Endodermal cell (in vitro differentiated cells): ENCODE measurements at regions not wholly inside any gene's neighbourhood (a gene's known extent, or its start where the extent isn't known, plus 50 kb on each side); places are given as distances from the start of the nearest gene placed in this dataset.

Experiments used
- DNase-seq: peaks from one replicate; pipeline ENCODE4 v3.0.0-alpha.2; 2017
- H3K27ac ChIP-seq: 2 replicates; pipeline ENCODE4 v1.5.1; 2013; ENCODE audit warnings: mild to moderate bottlenecking, low read depth, low read length, moderate library complexity
- H3K27me3 ChIP-seq: 2 replicates; pipeline ENCODE4 v1.6.1; 2013; ENCODE audit warnings: mild to moderate bottlenecking, low read length, moderate library complexity; ENCODE audit not compliant: insufficient read depth, control insufficient read depth, poor library complexity, severe bottlenecking
- H3K36me3 ChIP-seq: 2 replicates; pipeline ENCODE4 v1.7.0; 2013; ENCODE audit warnings: mild to moderate bottlenecking, low read length, moderate library complexity; ENCODE audit not compliant: control insufficient read depth, insufficient read depth
- H3K4me1 ChIP-seq: one replicate; pipeline ENCODE4 v1.7.0; 2013; ENCODE audit warnings: low read length; ENCODE audit not compliant: control insufficient read depth, insufficient read depth
- H3K4me3 ChIP-seq: 2 replicates; pipeline ENCODE4 v1.5.1; 2013; ENCODE audit warnings: mild to moderate bottlenecking, low read length, moderate library complexity
- H3K9ac ChIP-seq: 2 replicates; pipeline ENCODE4 v1.6.1; 2013; ENCODE audit warnings: mild to moderate bottlenecking, low read length, moderate library complexity; ENCODE audit not compliant: poor library complexity, severe bottlenecking; ENCODE audit errors: extremely low read depth
- H3K9me3 ChIP-seq: 2 replicates; pipeline ENCODE4 v1.6.1; 2013; ENCODE audit warnings: mild to moderate bottlenecking, low read length, moderate library complexity; ENCODE audit not compliant: control insufficient read depth
- H3K27ac Mint-ChIP-seq: 2 replicates; pipeline ENCODE4 v1.8.0; 2020; ENCODE audit warnings: mixed read lengths
- H3K27me3 Mint-ChIP-seq: 2 replicates; pipeline ENCODE4 v1.8.0; 2021; ENCODE audit warnings: mild to moderate bottlenecking, mixed read lengths; ENCODE audit not compliant: insufficient read depth
- H3K36me3 Mint-ChIP-seq: 2 replicates; pipeline ENCODE4 v1.8.0; 2020; ENCODE audit warnings: low read depth, mixed read lengths
- H3K4me1 Mint-ChIP-seq: 2 replicates; pipeline ENCODE4 v1.8.0; 2020; ENCODE audit warnings: mixed read lengths
- H3K4me3 Mint-ChIP-seq: 2 replicates; pipeline ENCODE4 v1.8.0; 2020; ENCODE audit warnings: mild to moderate bottlenecking, moderate library complexity, mixed read lengths
- H3K9me3 Mint-ChIP-seq: 2 replicates; pipeline ENCODE4 v1.8.0; 2020; ENCODE audit warnings: mild to moderate bottlenecking, mixed read lengths
- CTCF ChIP-seq: fragments of 200-600 bp; sonication (generic); conservative IDR thresholded peaks from 2 replicates; pipeline ENCODE4 v1.5.0; 2021; ENCODE audit warnings: antibody characterized with exemption, mild to moderate bottlenecking
- WGBS, 2 experiments: methylation state at CpG; one replicate each; pipeline versions ENCODE4 v1.1.5 to v1.1.7; 2013; ENCODE audit warnings: missing lambda C conversion rate in 2 of 2, mixed read lengths in 1 of 2; ENCODE audit not compliant: insufficient coverage in 1 of 2, insufficient read length in 1 of 2; 5-methylcytosine and 5-hydroxymethylcytosine counted together

DNA sequence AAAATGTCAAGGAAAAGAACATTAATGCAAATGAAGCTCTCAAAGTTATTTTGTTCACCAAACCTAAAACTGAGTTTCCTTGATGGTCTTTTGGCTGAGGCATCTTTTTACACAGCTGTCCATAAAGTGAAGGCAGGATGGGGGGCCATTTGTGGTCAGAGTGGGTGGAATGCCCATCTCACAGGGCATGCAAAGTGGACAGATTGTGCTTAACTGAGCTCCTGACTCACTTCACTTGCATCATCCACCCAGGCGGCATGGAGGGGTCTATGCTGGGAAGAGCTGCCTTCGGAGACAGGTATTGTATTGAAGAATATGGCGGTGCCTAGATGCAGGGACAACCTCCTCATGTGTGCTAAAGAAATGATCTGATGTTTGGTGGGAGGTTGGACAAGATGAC lies 905.3 kb downstream of the KCNMA1 start:
- Histone ChIP-seq H3K9me3 (peaks cover 20% of the 10 kb centered on the region), H3K4me1 (peaks cover 2% of the 10 kb centered on the region), H3K27me3 (no peaks in the 10 kb centered on the region), H3K27ac (no peak overlapping the region), H3K4me3 (no peak overlapping the region), H3K36me3 (no peaks in the 10 kb centered on the region), H3K9ac (no peak overlapping the region)
- 94% methylated on average over 3 of the region's 3 CpGs; no CpG with 5 or more reads in 1 of the 2 experiments for WGBS, 2 experiments
- TF ChIP-seq CTCF = no peak
- peaks cover 12% of the 10 kb centered on the region for H3K9me3 Mint-ChIP-seq
- H3K4me1 Mint-ChIP-seq = no peaks in the 10 kb centered on the region
- H3K4me3 Mint-ChIP-seq = no peak overlapping the region
- H3K36me3 Mint-ChIP-seq = no peaks in the 10 kb centered on the region
- no peak overlapping the region for H3K27ac Mint-ChIP-seq
- no peak for DNase-seq
- H3K27me3 Mint-ChIP-seq = peaks cover 6% of the 10 kb centered on the region

- peaks cover 20% of the 10 kb centered on the region for H3K9me3 ChIP-seq
- Mint-ChIP-seq H3K27me3 (peaks cover 6% of the 10 kb centered on the region), H3K27ac (no peak overlapping the region), H3K36me3 (no peaks in the 10 kb centered on the region), H3K9me3 (peaks cover 12% of the 10 kb centered on the region), H3K4me3 (no peak overlapping the region), H3K4me1 (peaks cover 6% of the 10 kb centered on the region)
- no peak overlapping the region for H3K27ac ChIP-seq
- H3K27me3 ChIP-seq = no peaks in the 10 kb centered on the region
- H3K36me3 ChIP-seq = no peaks in the 10 kb centered on the region
- peaks cover 3% of the 10 kb centered on the region for H3K4me1 ChIP-seq
- WGBS, 2 experiments = 100% methylated on average over 1 of the region's 1 CpG; no CpG with 5 or more reads in 1 of the 2 experiments
- DNase-seq = no peak
- no peak overlapping the region for H3K9ac ChIP-seq
- H3K4me3 ChIP-seq = no peak overlapping the region
- TF ChIP-seq CTCF = no peak
These were observed 907.6 kb downstream of the KCNMA1 start for GRCh38 chr10:76729841-76730487.

DNA sequence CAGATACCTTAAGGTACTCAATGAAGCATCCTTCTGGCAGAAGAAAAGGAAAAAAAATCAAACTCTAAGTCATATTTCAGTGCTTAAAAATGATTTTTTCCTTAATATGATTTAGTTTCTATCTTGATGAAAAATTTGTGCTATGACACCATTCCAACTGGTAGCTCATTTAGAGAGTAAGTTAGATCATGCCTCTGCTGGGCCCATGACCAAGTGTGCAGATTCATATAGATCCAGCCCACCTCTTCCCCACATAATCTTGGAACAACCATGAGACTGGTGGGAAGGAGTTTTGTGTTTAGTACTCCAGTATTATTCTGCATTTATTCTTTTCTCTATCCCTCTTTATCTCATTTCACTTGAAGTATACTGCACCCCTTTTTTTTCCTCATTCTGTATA lies 908.3 kb downstream of the KCNMA1 start:
- Histone ChIP-seq H3K9ac (no peak overlapping the region), H3K9me3 (peaks cover 20% of the 10 kb centered on the region), H3K4me1 (peaks cover 4% of the 10 kb centered on the region), H3K27ac (no peak overlapping the region), H3K4me3 (no peak overlapping the region), H3K27me3 (no peaks in the 10 kb centered on the region), H3K36me3 (no peaks in the 10 kb centered on the region)
- H3K4me3 Mint-ChIP-seq = no peak overlapping the region
- DNase-seq = no peak
- peaks cover 6% of the 10 kb centered on the region for H3K27me3 Mint-ChIP-seq
- H3K27ac Mint-ChIP-seq = no peak overlapping the region
- peaks cover 12% of the 10 kb centered on the region for H3K9me3 Mint-ChIP-seq
- H3K4me1 Mint-ChIP-seq = peaks cover 6% of the 10 kb centered on the region
- no peak for TF ChIP-seq CTCF
- H3K36me3 Mint-ChIP-seq = no peaks in the 10 kb centered on the region
